NCI-H524 treated with DMSO at 0.1 percent for 48 hours (cell line): ENCODE measurements at regions not wholly inside any gene's neighbourhood (a gene's known extent, or its start where the extent isn't known, plus 50 kb on each side); places are given as distances from the start of the nearest gene placed in this dataset.
"Not testable (repeated sequence)": the region's sequence is repeated elsewhere in the genome, so short reads cannot be mapped to it uniquely, and the experiment has no call there.

ENCODE experiments used
- DNase-seq: peaks from one replicate; lab custom pipeline; 2025; lab: John Stamatoyannopoulos, UW

- not testable (repeated sequence) for DNase-seq
These were observed 238.3 kb upstream of the LYPLAL1 start for GRCh38 chr1:218935408-218935807.

- no peak for DNase-seq
These were observed 235.4 kb upstream of the LYPLAL1 start for GRCh38 chr1:218938259-218938658.

GRCh38 chr1:218939095-218939494, 234.6 kb upstream of the LYPLAL1 start:
- no peak for DNase-seq

GRCh38 chr1:218942431-218942830, 231.2 kb upstream of the LYPLAL1 start:
- no peak for DNase-seq

GRCh38 chr1:218943371-218943770, 230.3 kb upstream of the LYPLAL1 start:
- no peak for DNase-seq

- no peak for DNase-seq
These were observed 228.6 kb upstream of the LYPLAL1 start for GRCh38 chr1:218945050-218945449.

- DNase-seq = no peak
These were observed 227.5 kb upstream of the LYPLAL1 start for GRCh38 chr1:218946147-218946546.

- no peak for DNase-seq
These were observed 225.2 kb upstream of the LYPLAL1 start for GRCh38 chr1:218948446-218948845.

- no peak for DNase-seq
These were observed 220.3 kb upstream of the LYPLAL1 start for GRCh38 chr1:218953386-218953785.

GRCh38 chr1:218957971-218958370, 215.7 kb upstream of the LYPLAL1 start:
- no peak for DNase-seq

GRCh38 chr1:218959784-218960183, 213.9 kb upstream of the LYPLAL1 start:
- DNase-seq = no peak

GRCh38 chr1:218964471-218965185, 209.1 kb upstream of the LYPLAL1 start:
- DNase-seq = no peak

- no peak for DNase-seq
These were observed 207.9 kb upstream of the LYPLAL1 start for GRCh38 chr1:218965821-218966220.

- DNase-seq = no peak
These were observed 206.4 kb upstream of the LYPLAL1 start for GRCh38 chr1:218967254-218967653.

- DNase-seq = no peak
These were observed 205.8 kb upstream of the LYPLAL1 start for GRCh38 chr1:218967836-218968235.

GRCh38 chr1:218969006-218969405, 204.7 kb upstream of the LYPLAL1 start:
- DNase-seq = no peak

GRCh38 chr1:218970397-218970990, 203.2 kb upstream of the LYPLAL1 start:
- DNase-seq = no peak

- DNase-seq = no peak
These were observed 202.5 kb upstream of the LYPLAL1 start for GRCh38 chr1:218971156-218971555.

- no peak for DNase-seq
These were observed 192.8 kb upstream of the LYPLAL1 start for GRCh38 chr1:218980881-218981280.

- DNase-seq = no peak
These were observed 191.2 kb upstream of the LYPLAL1 start for GRCh38 chr1:218982482-218982881.

GRCh38 chr1:218983433-218983832, 190.2 kb upstream of the LYPLAL1 start:
- DNase-seq = no peak

- DNase-seq = no peak
These were observed 189.8 kb upstream of the LYPLAL1 start for GRCh38 chr1:218983848-218984247.

- DNase-seq = no peak
These were observed 188.2 kb upstream of the LYPLAL1 start for GRCh38 chr1:218985424-218985984.

GRCh38 chr1:218986816-218987215, 186.9 kb upstream of the LYPLAL1 start:
- DNase-seq = no peak
